HG02678 (cell line): ENCODE measurements at regions not wholly inside any gene's neighbourhood (a gene's known extent, or its start where the extent isn't known, plus 50 kb on each side); places are given as distances from the start of the nearest gene placed in this dataset.
"Not testable (repeated sequence)": the region's sequence is repeated elsewhere in the genome, so short reads cannot be mapped to it uniquely, and the experiment has no call there.

Source experiments
- ATAC-seq: cut with Tn5 transposase; IDR thresholded peaks from one replicate; pipeline ENCODE4 v1.9.1; 2021; ENCODE audit warnings: mild to moderate bottlenecking, moderate library complexity; ENCODE audit not compliant: unreplicated experiment

- not testable (repeated sequence) for ATAC-seq
These were observed 315.6 kb downstream of the DMAC1 start for GRCh38 chr9:7484014-7484413.

GRCh38 chr9:7481570-7481969 lies 318.0 kb downstream of the DMAC1 start:
- no peak for ATAC-seq

- ATAC-seq = no peak
These were observed 320.3 kb downstream of the DMAC1 start for GRCh38 chr9:7479300-7479699.

GRCh38 chr9:7478646-7479045 lies 320.9 kb downstream of the DMAC1 start:
- no peak for ATAC-seq

GRCh38 chr9:7467186-7467585 lies 332.4 kb downstream of the DMAC1 start:
- no peak for ATAC-seq

- ATAC-seq = no peak
These were observed 337.8 kb downstream of the DMAC1 start for GRCh38 chr9:7461791-7462190.

GRCh38 chr9:7456793-7457530 lies 342.6 kb downstream of the DMAC1 start:
- no peak for ATAC-seq

GRCh38 chr9:7456377-7456776 lies 343.2 kb downstream of the DMAC1 start:
- ATAC-seq = no peak

GRCh38 chr9:7454624-7455023 lies 345.0 kb downstream of the DMAC1 start:
- ATAC-seq = no peak

GRCh38 chr9:7452378-7452777 lies 347.2 kb downstream of the DMAC1 start:
- no peak for ATAC-seq

- no peak for ATAC-seq
These were observed 348.5 kb downstream of the DMAC1 start for GRCh38 chr9:7451062-7451461.

- no peak for ATAC-seq
These were observed 356.0 kb downstream of the DMAC1 start for GRCh38 chr9:7443541-7443940.

GRCh38 chr9:7439355-7439995 lies 360.1 kb downstream of the DMAC1 start:
- ATAC-seq = no peak

- ATAC-seq = no peak
These were observed 362.8 kb downstream of the DMAC1 start for GRCh38 chr9:7436754-7437153.

- ATAC-seq = no peak
These were observed 365.9 kb downstream of the DMAC1 start for GRCh38 chr9:7433508-7434292.

GRCh38 chr9:7432989-7433388 lies 366.6 kb downstream of the DMAC1 start:
- ATAC-seq = no peak

- ATAC-seq = not testable (repeated sequence)
These were observed 382.2 kb downstream of the DMAC1 start for GRCh38 chr9:7417397-7417796.

- no peak for ATAC-seq
These were observed 383.7 kb downstream of the DMAC1 start for GRCh38 chr9:7415836-7416235.

GRCh38 chr9:7408845-7409244 lies 390.7 kb downstream of the DMAC1 start:
- ATAC-seq = no peak

- ATAC-seq = no peak
These were observed 392.3 kb downstream of the DMAC1 start for GRCh38 chr9:7407246-7407645.

- peak; percentile 81 for ATAC-seq
These were observed 393.5 kb downstream of the DMAC1 start for GRCh38 chr9:7405924-7406604.
